NCI-H1930 (cell line): ENCODE measurements at regions not wholly inside any gene's neighbourhood (a gene's known extent, or its start where the extent isn't known, plus 50 kb on each side); places are given as distances from the start of the nearest gene placed in this dataset.

Source experiments
- DNase-seq, 2 experiments: peaks; one replicate each; lab custom pipeline; 2025; lab: John Stamatoyannopoulos, UW

DNA sequence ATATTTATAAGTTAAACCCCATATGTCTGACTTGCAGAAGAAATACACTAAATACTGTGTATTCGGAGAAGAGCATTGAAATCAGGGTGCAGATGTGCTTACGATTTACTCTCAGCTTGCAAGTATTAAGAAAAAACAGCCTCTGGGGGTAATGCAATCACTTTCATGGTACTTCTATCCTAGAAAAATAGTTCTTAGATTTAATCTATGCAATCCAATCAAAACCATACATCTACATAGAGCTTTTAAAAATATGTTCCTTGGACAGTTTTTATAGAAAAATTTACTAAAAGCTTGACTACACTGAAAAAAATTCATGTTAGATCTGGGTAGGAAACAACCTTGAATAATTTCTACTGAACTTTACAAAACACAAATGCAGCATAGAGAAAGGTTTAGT lies 890.3 kb upstream of the ADGRL2 start:
- DNase-seq = no peak

DNA sequence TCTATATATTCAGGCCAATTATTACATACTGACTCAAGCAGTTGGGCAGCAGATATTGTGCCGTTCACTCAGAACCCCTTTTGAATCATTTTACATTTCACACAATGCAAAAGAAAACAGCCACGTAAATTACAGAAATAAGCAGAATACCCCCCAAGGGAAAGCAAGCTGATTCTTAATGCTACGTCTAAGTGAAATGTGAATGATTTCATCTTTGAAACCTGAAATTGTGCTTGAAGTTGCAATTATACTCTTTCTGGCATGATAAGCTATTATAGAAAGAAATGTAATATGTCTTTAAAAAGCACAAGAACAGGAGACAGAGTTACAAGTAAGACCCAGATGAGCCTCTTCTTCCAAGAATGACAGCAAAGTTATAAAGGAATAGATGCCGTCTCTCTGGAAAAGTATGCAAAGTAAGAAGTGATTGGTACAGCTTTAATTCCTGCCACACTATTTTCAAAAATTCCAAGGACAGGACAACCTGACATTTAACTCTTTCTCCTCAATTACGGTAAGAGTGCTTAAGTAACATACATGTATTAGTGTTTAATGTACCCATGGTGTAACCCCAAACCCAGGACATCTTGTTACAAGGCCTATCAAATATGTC lies 891.5 kb upstream of the ADGRL2 start:
- no peak for DNase-seq

DNA sequence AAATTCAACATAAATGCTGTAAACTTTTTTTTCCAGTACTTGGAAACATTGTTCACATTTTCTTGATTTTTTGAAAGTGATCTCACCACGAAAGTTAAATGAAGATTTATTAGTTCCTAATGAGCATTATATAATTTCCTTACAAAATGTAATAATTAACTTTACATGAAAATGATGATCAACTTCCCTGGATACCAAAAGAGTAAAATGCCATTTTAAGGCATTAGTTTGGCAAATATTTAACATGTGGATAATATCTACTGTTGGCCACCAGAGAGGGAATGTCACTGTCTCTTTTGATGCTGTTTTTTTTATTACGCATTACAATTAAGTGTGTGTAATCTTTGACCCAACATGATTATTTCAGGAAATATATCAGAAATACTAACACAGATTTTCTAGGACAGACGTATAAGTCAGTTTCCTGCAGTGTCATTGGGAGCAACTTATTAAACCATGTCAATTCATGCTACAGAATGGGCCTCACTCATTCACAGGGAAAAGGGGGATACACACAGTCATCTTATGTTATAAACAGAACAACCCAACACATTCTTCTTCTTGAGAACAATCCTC lies 903.9 kb upstream of the ADGRL2 start:
- DNase-seq = no peak

DNA sequence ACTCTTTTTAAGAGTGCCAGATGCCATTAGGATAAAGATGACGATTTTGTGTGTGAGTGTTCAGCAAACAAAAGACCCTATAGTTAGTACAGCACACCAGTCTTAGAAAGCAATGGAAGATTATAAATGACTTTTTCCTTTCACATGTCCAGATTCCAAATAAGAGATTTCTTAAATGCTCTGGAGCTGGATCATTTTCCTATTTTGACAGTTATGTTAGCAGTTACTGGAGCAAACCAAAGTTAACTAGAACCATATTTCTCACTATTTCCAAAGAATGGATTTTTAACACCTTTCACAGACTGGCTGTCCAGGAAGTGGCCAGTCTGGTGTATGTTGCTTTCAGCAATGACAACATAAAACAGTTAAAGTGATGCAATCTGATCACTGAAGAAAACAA lies 905.8 kb upstream of the ADGRL2 start:
- no peak for DNase-seq

DNA sequence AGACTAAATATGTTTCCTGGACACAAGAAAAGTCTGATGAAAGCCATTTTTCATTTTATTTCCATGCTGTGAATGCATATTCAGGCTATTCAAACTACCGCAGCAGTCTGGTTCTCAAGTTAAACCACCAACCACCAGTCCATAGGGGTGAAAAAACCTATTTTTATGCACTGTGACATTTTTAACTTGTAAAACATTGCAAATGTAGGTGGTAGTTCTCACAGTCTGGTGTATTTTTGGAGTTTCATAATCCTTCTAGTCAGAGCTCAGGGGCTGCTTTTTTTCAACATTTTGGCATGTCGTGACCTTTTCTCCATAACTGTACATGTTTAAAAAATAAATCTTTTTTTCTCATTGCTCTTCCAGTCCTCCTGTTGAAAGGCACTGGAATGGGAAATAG lies 907.6 kb upstream of the ADGRL2 start:
- DNase-seq = no peak

DNA sequence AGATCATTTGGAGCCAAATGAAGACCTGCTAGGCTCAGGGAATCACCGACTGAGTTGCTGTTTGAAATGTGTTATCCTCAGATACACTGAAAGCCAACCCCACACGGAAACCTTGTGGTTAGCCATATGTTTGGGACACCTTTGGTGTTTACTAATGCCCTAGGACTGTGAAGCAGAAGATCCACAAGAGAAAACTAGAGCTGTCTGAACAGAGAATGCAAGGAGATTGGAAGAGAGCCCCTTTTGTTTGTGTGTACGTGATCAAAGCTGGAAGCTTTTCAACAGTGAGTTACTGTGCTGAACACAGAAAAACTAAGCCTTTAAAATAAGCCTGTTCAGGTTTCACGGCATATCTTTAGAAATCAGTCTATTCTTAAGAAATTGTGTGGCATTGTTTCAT lies 908.2 kb upstream of the ADGRL2 start:
- no peak for DNase-seq

DNA sequence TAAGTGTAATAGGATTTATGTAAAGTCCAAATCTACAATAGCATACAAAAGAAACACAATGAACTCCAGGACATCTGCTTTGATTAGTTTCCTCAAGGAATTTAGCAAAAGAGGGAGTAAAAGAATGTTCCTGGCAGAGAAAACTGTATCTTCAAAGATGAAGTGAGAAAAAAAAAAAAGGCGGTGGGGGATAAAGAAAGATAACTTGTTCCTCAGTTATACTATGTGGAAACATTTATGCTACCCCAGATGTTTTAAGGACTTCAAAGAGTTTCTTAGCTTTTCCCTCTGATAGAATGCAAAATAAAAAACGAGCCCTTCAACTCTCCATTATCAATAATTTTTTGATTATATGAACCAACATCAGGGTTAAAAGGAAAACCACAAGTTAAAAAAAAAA lies 908.9 kb upstream of the ADGRL2 start:
- no peak for DNase-seq

DNA sequence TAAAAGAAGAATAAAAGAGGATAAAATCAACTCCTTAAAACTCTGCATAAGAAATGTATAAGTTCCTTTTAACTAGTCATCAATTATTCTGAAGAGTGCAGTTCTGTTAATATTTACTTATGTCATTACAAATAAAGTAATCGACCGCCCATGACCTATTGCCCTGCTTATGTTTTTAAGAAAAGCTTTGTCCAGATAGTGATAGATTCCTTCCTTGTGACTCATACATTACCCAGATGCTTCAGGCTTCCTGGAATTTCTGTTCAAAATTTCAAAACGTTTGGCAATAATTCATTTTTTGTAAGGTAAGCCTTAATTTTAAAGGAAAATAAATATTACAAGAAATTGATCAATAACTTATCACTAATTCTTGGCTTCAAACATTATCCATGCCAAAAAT lies 918.2 kb upstream of the ADGRL2 start:
- no peak for DNase-seq

DNA sequence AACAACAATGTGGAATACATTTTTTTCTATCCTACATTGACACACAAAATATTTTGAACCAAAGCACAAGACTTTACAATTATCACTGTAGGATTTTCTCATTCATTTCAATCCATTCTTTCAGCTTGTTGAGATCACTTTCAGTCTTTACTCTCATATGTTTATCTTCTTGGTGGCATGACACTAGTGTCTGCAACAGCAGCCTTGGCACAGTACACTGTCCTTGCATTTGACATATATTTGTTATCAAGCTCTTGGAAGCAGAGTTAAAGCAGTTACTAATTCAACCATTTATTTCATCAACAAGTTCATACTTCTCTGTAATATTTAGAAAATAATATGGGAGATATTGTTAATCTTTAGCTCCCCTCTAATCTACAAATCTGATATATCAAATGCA lies 922.4 kb upstream of the ADGRL2 start:
- no peak for DNase-seq

DNA sequence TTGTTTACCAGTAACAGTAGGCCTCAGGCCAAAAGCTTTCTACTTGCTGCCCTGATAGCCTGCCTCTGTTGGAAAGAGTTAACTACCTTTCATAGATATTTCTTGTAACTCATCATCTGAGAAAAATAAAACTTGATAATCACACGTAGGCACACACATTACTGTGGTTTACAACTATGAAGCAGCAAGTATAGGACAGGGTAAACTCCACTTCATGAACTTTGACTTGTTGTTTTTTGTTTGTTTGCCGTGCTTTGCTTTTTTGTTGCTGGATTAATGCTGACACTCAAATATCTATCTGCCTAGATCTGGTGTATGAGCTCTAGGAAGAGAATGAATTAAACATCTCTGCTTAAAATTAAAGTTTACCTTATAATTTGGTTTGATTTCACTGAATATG lies 924.7 kb upstream of the ADGRL2 start:
- no peak for DNase-seq

DNA sequence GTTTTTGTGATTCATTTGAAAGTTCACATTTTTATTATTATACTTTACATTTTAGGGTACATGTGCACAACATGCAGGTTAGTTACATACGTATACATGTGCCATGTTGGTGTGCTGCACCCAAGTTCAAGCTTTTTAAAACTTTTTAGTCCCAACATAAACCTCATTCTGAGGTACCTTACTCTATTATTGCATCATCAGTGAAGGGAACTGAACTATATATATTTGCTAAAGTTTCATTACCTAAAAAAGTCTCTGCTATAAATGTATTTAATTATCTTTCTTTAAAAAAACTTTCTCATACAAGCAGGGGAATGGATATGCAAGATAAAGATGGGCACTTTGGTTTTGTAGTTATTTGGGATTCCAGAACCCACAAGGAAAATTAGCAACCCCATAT lies 931.4 kb upstream of the ADGRL2 start:
- no peak for DNase-seq

DNA sequence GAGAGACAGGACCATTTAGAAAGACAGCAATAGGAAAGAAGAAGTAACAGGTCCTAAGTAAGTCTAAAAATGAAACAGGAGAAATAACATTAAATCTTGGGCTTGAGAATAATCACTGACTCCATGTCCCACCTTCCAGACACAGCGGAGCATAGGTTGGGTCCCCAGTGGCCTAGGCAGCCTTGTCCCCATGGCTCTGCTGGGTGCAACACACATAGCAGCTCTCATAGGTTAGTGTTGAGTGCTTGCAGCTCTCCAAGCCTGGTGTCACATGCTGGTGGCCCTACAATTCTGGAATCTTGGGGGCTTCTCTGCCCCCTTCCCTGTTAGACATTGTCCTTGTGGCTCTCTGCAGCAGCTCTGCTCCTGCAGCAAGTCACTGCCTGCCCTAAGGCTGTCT lies 952.8 kb upstream of the ADGRL2 start:
- DNase-seq = no peak

DNA sequence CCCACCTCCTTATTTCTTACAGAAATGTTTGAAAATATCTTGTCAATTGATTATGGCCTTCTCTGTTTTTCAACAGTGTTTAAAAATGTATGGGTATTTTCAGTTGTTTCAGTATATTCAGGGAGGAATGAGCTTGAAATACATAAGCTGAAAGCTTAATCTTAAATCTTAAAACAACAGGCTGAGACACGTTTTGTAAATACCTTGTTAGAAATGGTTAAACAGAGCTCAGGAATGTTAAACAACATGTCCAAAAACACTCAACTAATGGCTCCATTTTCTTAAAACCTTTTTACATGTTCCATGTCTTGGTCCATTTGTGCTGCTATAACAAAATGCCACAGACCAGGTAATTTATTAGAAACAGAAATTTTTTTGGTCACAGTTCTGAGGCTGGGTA lies 953.8 kb upstream of the ADGRL2 start:
- no peak for DNase-seq

DNA sequence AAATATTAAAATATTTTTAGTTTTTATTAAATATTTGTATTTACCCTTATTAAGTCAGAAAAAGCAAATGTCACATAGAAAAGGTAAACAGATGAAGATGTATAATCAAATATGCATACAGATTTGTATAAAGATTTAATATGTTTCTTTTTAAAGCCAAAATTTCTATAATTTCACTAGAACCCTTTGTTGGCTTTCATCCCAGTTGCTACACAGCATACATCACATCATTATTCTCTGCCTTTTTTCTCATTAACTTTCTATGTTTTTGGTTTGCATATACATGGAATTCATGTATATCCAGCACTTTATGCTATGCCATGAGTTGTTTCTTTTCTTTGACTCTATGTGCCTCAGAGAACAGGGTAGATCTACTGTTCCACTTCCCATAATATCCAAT lies 957.9 kb upstream of the ADGRL2 start:
- no peak for DNase-seq

DNA sequence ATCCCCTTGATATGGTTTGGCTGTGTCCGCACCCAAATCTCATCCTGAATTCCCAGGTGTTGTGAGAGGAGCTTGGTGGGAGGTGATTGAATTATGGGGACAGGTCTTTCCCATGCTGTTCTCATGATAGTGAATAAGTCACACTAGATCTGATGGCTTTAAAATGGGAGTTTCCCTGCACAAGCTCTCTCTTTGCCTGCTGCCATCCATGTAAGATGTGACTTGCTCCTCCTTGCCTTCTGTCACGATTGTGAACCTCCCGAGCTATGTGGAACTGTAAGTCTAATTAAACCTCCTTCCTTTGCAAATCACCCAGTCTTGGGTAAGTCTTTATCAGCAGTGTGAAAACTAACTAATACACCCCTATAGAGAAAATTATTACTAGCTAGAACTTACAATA lies 959.5 kb upstream of the ADGRL2 start:
- no peak for DNase-seq

DNA sequence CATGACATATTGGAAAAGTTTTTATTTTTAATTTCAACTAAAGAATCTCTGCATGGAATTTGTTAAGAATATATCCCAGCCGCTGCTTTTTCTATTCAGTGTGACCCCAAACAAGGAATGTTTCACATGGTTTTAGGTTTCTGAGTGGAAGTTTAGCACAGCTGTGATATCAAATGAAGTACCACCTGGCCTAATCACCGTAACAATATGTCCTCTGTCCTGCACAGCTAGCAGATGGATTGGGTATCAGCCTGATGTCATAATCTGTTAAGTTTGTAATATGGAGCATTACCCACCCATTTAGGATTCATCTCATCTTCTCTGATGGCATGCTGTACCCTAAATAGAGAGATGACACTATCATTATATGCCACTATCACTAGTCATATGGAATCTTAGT lies 963.7 kb upstream of the ADGRL2 start:
- no peak for DNase-seq

DNA sequence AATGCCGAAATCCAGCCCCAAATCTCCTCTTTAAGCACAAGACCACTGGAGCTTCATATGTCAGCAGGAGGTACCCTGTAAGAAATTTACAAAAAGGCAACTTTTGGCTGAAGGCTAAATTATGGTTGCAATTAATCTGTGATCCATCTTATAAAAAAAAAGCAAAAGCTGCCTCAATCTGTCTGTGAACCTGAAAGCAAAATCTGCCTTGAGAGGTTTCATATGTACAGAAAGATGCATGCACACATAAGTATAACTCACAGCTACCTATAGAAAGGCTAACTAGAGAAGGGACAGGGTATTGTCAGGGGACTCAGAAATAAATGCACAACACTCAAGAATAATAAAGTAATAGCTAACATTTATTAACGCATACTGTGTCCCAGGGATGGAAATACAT lies 964.2 kb upstream of the ADGRL2 start:
- DNase-seq = no peak

DNA sequence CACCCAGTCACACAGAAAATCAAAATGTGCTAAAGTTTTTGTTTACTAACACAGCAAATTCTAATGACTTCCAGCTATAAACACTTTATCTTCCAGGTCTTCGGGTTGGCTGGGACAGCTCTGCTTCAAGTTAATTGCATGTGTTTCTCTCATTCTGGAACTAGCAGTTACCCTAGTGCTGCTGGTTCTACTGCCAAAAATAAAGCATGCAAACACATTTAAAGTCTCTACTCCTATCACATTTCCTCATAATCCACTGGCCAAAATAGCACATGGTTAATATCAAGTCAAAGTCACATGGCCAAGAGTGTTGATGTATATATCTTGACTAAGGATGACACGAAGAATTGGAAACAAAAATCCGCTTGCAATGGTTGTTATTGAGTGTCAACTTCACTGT lies 973.1 kb upstream of the ADGRL2 start:
- DNase-seq = no peak

DNA sequence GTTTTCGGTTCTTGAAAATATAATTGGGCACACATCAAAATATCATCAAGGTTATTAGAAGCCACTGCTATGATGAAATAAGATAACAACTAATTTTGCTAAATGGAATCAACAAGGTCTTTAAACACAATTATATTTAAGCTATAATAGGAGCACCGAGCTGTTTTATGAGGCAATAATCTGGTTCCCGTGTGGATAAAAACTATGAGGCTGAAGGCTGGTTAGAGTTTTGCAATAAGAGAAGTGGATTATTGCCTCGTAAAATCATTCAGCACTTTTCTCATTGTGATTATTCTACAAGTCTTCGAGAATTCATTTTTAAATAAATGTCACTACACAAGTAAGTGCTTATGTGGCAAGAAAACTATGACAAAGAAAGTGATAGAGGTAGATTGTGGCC lies 975.7 kb upstream of the ADGRL2 start:
- no peak for DNase-seq

DNA sequence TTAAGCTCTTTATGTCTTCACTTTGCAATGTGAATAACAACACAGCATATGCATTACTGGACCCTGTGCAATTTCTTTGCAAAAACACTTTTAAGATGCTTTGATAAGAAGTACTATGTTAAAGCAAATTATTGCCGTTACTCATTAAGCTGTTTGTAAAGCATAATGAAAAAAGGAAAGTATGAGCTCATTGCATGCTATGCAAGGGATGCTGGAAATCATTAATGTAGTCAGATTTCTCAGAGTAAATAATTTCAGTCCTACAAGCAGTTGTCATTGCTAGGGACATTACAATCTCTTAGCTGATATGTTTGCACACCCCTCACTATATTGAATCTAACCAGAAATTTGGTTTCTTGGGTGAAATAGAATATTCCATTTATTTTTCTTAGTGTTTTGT lies 982.5 kb upstream of the ADGRL2 start:
- no peak for DNase-seq

DNA sequence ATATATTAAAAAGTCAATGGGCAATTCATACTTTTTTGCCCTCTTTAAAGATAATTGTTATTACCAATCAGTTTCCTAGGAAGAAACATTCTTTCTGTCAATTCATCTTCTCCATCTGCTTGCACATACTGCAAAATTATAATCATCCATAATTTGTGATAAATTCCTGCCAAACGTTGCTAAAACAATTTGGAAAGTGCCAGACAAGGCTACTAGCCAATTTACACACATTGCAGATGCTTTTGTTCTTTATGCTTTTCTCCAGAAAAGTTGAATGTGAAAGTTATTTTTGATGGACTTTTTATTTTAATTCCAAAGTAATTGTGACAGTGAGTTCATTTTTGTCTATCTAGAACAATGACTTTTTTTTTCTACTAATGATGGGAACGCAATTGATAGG lies 992.8 kb upstream of the ADGRL2 start:
- DNase-seq = no peak

DNA sequence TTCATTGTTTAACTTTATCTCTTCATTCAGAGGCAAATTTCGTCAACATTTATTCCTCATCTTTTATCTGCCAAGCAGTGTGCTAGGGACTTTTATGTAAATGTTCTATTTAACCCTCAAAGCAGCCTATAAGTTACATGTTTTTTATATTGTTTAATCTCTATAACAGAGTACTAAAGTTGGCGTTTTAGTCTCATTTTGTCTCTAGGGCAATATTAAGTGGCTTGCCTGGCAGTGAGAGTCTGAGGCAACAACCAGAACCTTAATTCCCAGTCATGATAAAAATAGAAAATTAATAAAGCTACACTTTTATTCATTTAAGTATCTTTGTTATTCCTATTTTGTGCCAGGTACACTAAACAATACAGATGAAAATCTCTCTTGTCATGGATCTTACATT lies 994.3 kb upstream of the ADGRL2 start:
- no peak for DNase-seq

DNA sequence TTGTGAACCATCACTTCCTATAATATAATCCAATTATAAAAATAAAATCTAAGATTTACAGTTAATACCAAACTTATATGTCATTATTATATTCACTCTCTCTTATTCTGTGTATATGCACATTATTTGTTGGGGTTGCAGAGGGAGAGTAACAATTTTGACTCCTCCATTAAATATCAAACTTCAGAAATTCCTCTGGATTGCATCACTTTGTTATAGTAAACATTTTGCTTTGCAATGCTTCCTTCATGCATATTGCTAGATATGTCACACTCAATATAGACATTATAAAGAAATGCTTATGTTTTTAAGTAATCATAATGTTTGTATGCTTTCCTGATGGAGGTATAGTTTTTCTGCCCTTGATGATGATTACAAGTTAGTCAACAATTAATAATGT lies 999.0 kb upstream of the ADGRL2 start:
- no peak for DNase-seq

DNA sequence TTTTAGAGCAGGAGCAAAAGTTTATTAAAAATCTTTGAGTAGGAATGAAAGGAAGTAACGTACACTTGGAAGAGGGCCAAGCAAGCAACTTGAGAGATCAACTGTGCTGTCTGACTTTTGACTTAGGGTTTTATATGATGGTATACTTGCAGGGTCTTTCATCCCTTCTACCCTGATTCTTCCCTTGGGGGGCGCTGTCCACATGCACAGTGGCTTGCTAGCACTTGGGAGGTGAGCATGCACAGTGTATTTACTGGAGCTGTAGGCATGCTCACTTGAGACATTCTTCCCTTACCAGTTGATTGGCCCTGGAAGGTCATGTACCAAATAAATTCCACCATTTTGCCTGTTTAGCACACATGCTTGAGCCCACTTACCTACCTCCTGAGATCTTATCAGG lies 1001.3 kb upstream of the ADGRL2 start:
- no peak for DNase-seq

DNA sequence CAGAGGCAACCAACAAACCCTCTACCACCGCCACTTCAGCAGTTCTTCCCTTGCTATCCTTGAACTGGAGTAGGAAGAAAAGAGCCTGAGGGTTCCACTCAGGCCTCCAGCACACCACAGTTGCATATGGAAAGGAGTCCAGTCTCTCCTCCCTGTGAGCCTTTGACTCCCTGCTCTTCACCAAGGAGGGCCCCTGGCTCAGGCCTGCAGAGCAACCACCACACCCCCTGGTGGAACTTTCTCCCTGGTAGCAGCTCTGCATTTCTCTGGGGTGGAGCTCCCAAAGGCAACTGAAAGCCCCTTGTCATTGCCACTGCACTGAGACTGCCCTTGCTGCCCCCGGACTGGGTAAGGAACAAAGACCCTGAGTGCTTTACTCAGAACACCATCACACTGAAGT lies 1021.5 kb upstream of the ADGRL2 start:
- no peak for DNase-seq
